ENCODE measurements at regions not wholly inside any gene's neighbourhood (a gene's known extent, or its start where the extent isn't known, plus 50 kb on each side); places are given as distances from the start of the nearest gene placed in this dataset.
"Not testable (repeated sequence)": the region's sequence is repeated elsewhere in the genome, so short reads cannot be mapped to it uniquely, and the experiment has no call there.

GRCh38 chr4:66229885-66230284 is 559.6 kb upstream of the EPHA5 start:
- DNase-seq = no peak

GRCh38 chr4:66225539-66225938 is 555.2 kb upstream of the EPHA5 start:
- no peak for DNase-seq

- no peak for DNase-seq
These were observed 552.9 kb upstream of the EPHA5 start for GRCh38 chr4:66223068-66223703.

GRCh38 chr4:66219401-66219800 is 549.1 kb upstream of the EPHA5 start:
- no peak for DNase-seq

- DNase-seq = no peak
These were observed 546.0 kb upstream of the EPHA5 start for GRCh38 chr4:66216252-66216651.

GRCh38 chr4:66212489-66212888 is 542.2 kb upstream of the EPHA5 start:
- DNase-seq = no peak

GRCh38 chr4:66204534-66205247 is 534.4 kb upstream of the EPHA5 start:
- no peak for DNase-seq

GRCh38 chr4:66202870-66203269 is 532.6 kb upstream of the EPHA5 start:
- DNase-seq = no peak

- DNase-seq = no peak
These were observed 527.2 kb upstream of the EPHA5 start for GRCh38 chr4:66197451-66197850.

- no peak for DNase-seq
These were observed 523.2 kb upstream of the EPHA5 start for GRCh38 chr4:66193487-66193886.

- DNase-seq = no peak
These were observed 517.0 kb upstream of the EPHA5 start for GRCh38 chr4:66187175-66187720.

GRCh38 chr4:66186095-66186494 is 515.8 kb upstream of the EPHA5 start:
- no peak for DNase-seq

GRCh38 chr4:66182636-66183035 is 512.3 kb upstream of the EPHA5 start:
- no peak for DNase-seq

GRCh38 chr4:66178906-66179305 is 508.6 kb upstream of the EPHA5 start:
- DNase-seq = no peak

- no peak for DNase-seq
These were observed 499.1 kb upstream of the EPHA5 start for GRCh38 chr4:66169341-66169740.

GRCh38 chr4:66164869-66165268 is 494.6 kb upstream of the EPHA5 start:
- DNase-seq = no peak

- no peak for DNase-seq
These were observed 490.3 kb upstream of the EPHA5 start for GRCh38 chr4:66160606-66161005.

- no peak for DNase-seq
These were observed 487.3 kb upstream of the EPHA5 start for GRCh38 chr4:66157594-66157993.

- DNase-seq = no peak
These were observed 459.8 kb upstream of the EPHA5 start for GRCh38 chr4:66130042-66130441.

- DNase-seq = no peak
These were observed 453.6 kb upstream of the EPHA5 start for GRCh38 chr4:66123831-66124413.

- no peak for DNase-seq
These were observed 452.9 kb upstream of the EPHA5 start for GRCh38 chr4:66123190-66123589.

GRCh38 chr4:66115231-66115630 is 444.9 kb upstream of the EPHA5 start:
- DNase-seq = not testable (repeated sequence)

- no peak for DNase-seq
These were observed 438.6 kb upstream of the EPHA5 start for GRCh38 chr4:66108898-66109297.

- no peak for DNase-seq
These were observed 426.9 kb upstream of the EPHA5 start for GRCh38 chr4:66097218-66097617.
